ENCODE measurements at regions not wholly inside any gene's neighbourhood (a gene's known extent, or its start where the extent isn't known, plus 50 kb on each side); places are given as distances from the start of the nearest gene placed in this dataset.

GRCh38 chr5:136629125-136629792 is 263.9 kb upstream of the TRPC7 start:
- no peak overlapping the region for H3K4me2 ChIP-seq
- no peaks in the 10 kb centered on the region for H3K36me3 Mint-ChIP-seq
- no peaks in the 10 kb centered on the region for H4K20me1 ChIP-seq (ENCODE audit: low read depth)
- H3K4me1 Mint-ChIP-seq, result peaks cover 16% of the 10 kb centered on the region
- no peak overlapping the region for H3K4me3 ChIP-seq
- peaks cover 2% of the 10 kb centered on the region for H3K27me3 Mint-ChIP-seq (ENCODE audit: insufficient read depth, low read depth)
- H3F3A ChIP-seq (ENCODE audit: low read depth), result no peaks in the 10 kb centered on the region
- no peaks in the 10 kb centered on the region for H3K79me2 ChIP-seq (ENCODE audit: low read depth)
- TF ChIP-seq, protein P1, sequence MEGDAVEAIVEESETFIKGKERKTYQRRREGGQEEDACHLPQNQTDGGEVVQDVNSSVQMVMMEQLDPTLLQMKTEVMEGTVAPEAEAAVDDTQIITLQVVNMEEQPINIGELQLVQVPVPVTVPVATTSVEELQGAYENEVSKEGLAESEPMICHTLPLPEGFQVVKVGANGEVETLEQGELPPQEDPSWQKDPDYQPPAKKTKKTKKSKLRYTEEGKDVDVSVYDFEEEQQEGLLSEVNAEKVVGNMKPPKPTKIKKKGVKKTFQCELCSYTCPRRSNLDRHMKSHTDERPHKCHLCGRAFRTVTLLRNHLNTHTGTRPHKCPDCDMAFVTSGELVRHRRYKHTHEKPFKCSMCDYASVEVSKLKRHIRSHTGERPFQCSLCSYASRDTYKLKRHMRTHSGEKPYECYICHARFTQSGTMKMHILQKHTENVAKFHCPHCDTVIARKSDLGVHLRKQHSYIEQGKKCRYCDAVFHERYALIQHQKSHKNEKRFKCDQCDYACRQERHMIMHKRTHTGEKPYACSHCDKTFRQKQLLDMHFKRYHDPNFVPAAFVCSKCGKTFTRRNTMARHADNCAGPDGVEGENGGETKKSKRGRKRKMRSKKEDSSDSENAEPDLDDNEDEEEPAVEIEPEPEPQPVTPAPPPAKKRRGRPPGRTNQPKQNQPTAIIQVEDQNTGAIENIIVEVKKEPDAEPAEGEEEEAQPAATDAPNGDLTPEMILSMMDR (IDR thresholded peaks at IDR 0.05), result no peak
- TF ChIP-seq EZH2 (IDR thresholded peaks at IDR 0.05) (no peak), EZH2phosphoT487 (IDR thresholded peaks at IDR 0.05) (no peak)
- H3K4me1 ChIP-seq, result no peaks in the 10 kb centered on the region
- no peak overlapping the region for H3K27ac Mint-ChIP-seq
- H3K36me3 ChIP-seq, result no peaks in the 10 kb centered on the region
- no peak overlapping the region for H3K27ac ChIP-seq
- no peak overlapping the region for H3K4me3 Mint-ChIP-seq
- peak; percentile 16 for DNase-seq (ENCODE audit: low spot score)
- H3K27me3 ChIP-seq, result no peaks in the 10 kb centered on the region
- no peaks in the 10 kb centered on the region for H3K9me3 Mint-ChIP-seq
- no peak overlapping the region for H3K9ac ChIP-seq
- H2AFZ ChIP-seq (replicated peaks), result no peak overlapping the region
- no peaks in the 10 kb centered on the region for H3K9me3 ChIP-seq (ENCODE audit: low read depth)

DNA sequence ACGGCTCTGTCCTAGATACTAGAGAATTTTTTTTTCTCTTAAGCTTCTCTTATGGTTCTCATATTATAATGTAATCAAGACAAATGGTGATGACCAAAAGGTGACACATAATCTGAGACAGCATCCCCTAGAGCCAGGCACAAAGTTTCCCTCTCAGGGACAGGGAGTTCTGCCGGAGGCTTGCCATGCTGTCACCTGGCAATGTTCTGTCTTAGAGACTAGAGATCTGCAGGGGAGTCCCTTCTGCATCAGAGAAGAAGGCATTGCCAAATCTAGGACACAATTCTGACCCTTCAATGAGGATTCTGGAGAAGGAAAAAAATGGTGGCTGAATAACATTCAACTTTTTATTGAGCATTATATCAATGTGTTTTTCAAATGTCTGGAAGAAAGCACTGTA is 261.2 kb upstream of the TRPC7 start:
- H3K9me3 Mint-ChIP-seq, result no peaks in the 10 kb centered on the region

GRCh38 chr5:136622747-136623146 is 257.4 kb upstream of the TRPC7 start:
- Mint-ChIP-seq H3K4me3 (no peak overlapping the region), H3K9me3 (no peaks in the 10 kb centered on the region), H3K36me3 (no peaks in the 10 kb centered on the region), H3K27me3 (ENCODE audit: insufficient read depth, low read depth) (no peaks in the 10 kb centered on the region), H3K27ac (no peak overlapping the region), H3K4me1 (no peaks in the 10 kb centered on the region)
- Histone ChIP-seq H3K4me2 (no peak overlapping the region), H3K9me3 (ENCODE audit: low read depth) (no peaks in the 10 kb centered on the region), H3F3A (ENCODE audit: low read depth) (no peaks in the 10 kb centered on the region), H2AFZ (replicated peaks) (no peak overlapping the region), H3K79me2 (ENCODE audit: low read depth) (no peaks in the 10 kb centered on the region), H3K27me3 (no peaks in the 10 kb centered on the region), H3K36me3 (no peaks in the 10 kb centered on the region), H3K4me1 (no peaks in the 10 kb centered on the region), H3K4me3 (no peak overlapping the region), H3K9ac (no peak overlapping the region), H4K20me1 (ENCODE audit: low read depth) (no peaks in the 10 kb centered on the region), H3K27ac (no peak overlapping the region)
- TF ChIP-seq EZH2phosphoT487 (IDR thresholded peaks at IDR 0.05) (no peak), EZH2 (IDR thresholded peaks at IDR 0.05) (no peak)
- TF ChIP-seq, protein P1 (IDR thresholded peaks at IDR 0.05), result no peak
- DNase-seq (ENCODE audit: low spot score), result no peak

More for the DNA sequence above, 261.2 kb upstream of the TRPC7 start:
- no peak overlapping the region for H3K4me3 ChIP-seq
- TF ChIP-seq, protein P1 (IDR thresholded peaks at IDR 0.05), result no peak
- TF ChIP-seq EZH2 (IDR thresholded peaks at IDR 0.05), result no peak
- H3K36me3 Mint-ChIP-seq, result no peaks in the 10 kb centered on the region
- H3K9me3 ChIP-seq (ENCODE audit: low read depth), result no peaks in the 10 kb centered on the region
- no peaks in the 10 kb centered on the region for H4K20me1 ChIP-seq (ENCODE audit: low read depth)
- H3K36me3 ChIP-seq, result no peaks in the 10 kb centered on the region
- H2AFZ ChIP-seq (replicated peaks), result no peak overlapping the region
- H3K4me1 Mint-ChIP-seq, result peaks cover 16% of the 10 kb centered on the region
- no peaks in the 10 kb centered on the region for H3K4me1 ChIP-seq
- no peaks in the 10 kb centered on the region for H3K27me3 ChIP-seq
- peaks cover 2% of the 10 kb centered on the region for H3K27me3 Mint-ChIP-seq (ENCODE audit: insufficient read depth, low read depth)
- no peak for DNase-seq (ENCODE audit: low spot score)
- H3F3A ChIP-seq (ENCODE audit: low read depth), result no peaks in the 10 kb centered on the region
- no peak overlapping the region for H3K4me3 Mint-ChIP-seq
- no peak overlapping the region for H3K27ac ChIP-seq
- H3K79me2 ChIP-seq (ENCODE audit: low read depth), result no peaks in the 10 kb centered on the region
- H3K27ac Mint-ChIP-seq, result no peak overlapping the region
- H3K9ac ChIP-seq, result no peak overlapping the region
- H3K4me2 ChIP-seq, result no peak overlapping the region

Data from neural progenitor cell (in vitro differentiated cells).